ENCODE measurements at regions not wholly inside any gene's neighbourhood (a gene's known extent, or its start where the extent isn't known, plus 50 kb on each side); places are given as distances from the start of the nearest gene placed in this dataset.

DNA sequence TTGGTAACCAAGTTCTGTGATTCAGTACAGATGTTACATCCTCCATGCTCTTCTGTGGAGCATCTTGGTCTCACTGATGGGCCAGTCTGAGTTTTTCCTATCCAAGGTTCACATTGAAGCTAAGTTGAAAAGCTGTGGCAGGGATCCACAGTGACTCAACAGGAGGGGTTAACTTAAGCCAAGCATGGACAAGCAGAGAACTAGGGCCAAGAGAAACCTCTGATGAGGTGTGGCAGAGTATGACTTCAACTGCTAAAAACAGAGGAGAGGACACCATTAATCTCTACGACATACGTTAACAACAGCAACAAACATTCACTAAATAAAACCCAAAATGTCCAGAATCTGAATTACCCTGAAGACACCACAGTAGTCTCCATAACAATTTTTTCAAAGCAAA is 268.1 kb upstream of the UBE2E2 start:
- no peak overlapping the region for H3K4me3 ChIP-seq
- no peak for ATAC-seq
- H3K4me1 ChIP-seq (ENCODE audit: low read depth) = no peaks in the 10 kb centered on the region
- H3K9me3 ChIP-seq = no peaks in the 10 kb centered on the region
- intact Hi-C loops (cut with DNase I, micrococcal nuclease) = no loop called here
- TF ChIP-seq CTCF (IDR thresholded peaks at IDR 0.05) = no peak
- DNase-seq = no peak
- H3K36me3 ChIP-seq (ENCODE audit: low read depth) = no peaks in the 10 kb centered on the region

GRCh38 chr3:22937536-22937935 is 265.6 kb upstream of the UBE2E2 start:
- intact Hi-C loops (cut with DNase I, micrococcal nuclease) = no loop called here
- Histone ChIP-seq H3K9me3 (no peaks in the 10 kb centered on the region), H3K36me3 (ENCODE audit: low read depth) (no peaks in the 10 kb centered on the region), H3K4me3 (no peak overlapping the region), H3K4me1 (ENCODE audit: low read depth) (no peaks in the 10 kb centered on the region)
- no peak for ATAC-seq
- no peak for TF ChIP-seq CTCF (IDR thresholded peaks at IDR 0.05)
- no peak for DNase-seq

GRCh38 chr3:22938739-22939138 is 264.4 kb upstream of the UBE2E2 start:
- Histone ChIP-seq H3K4me3 (no peak overlapping the region), H3K4me1 (ENCODE audit: low read depth) (no peaks in the 10 kb centered on the region), H3K9me3 (no peaks in the 10 kb centered on the region), H3K36me3 (ENCODE audit: low read depth) (no peaks in the 10 kb centered on the region)
- DNase-seq (no peak), ATAC-seq (no peak)
- TF ChIP-seq CTCF (IDR thresholded peaks at IDR 0.05) = no peak
- intact Hi-C loops (cut with DNase I, micrococcal nuclease) = no loop called here

- Histone ChIP-seq H3K36me3 (ENCODE audit: low read depth) (no peaks in the 10 kb centered on the region), H3K9me3 (no peaks in the 10 kb centered on the region), H3K4me3 (no peak overlapping the region), H3K4me1 (ENCODE audit: low read depth) (no peaks in the 10 kb centered on the region)
- ATAC-seq (no peak), DNase-seq (no peak)
- intact Hi-C loops (cut with DNase I, micrococcal nuclease) = no loop called here
- TF ChIP-seq CTCF (IDR thresholded peaks at IDR 0.05) = no peak
Measured at GRCh38 chr3:22939349-22939748, 263.8 kb upstream of the UBE2E2 start.

DNA sequence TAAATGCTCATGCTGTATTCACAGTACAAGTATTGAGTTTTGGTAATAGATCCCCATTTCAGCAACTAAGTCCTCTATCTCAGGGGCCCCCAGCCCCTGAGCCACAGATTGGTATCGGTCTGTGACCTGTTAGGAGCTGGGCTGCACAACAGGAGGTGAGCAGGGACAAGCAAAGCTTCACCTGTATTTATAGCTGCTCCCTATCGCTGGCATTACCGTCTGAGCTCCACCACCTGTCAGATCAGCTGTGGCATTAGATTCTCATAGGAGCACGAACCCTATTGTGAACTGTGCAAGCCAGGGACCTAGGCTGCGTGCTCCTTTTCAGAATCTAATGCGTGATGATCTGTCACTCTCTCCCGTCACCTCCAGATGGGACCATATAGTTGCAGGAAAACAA is 262.8 kb upstream of the UBE2E2 start:
- intact Hi-C loops (cut with DNase I, micrococcal nuclease) = no loop called here
- no peaks in the 10 kb centered on the region for H3K9me3 ChIP-seq
- H3K36me3 ChIP-seq (ENCODE audit: low read depth) = no peaks in the 10 kb centered on the region
- H3K4me1 ChIP-seq (ENCODE audit: low read depth) = no peaks in the 10 kb centered on the region
- DNase-seq (no peak), ATAC-seq (no peak)
- no peak overlapping the region for H3K4me3 ChIP-seq
- TF ChIP-seq CTCF (IDR thresholded peaks at IDR 0.05) = no peak

DNA sequence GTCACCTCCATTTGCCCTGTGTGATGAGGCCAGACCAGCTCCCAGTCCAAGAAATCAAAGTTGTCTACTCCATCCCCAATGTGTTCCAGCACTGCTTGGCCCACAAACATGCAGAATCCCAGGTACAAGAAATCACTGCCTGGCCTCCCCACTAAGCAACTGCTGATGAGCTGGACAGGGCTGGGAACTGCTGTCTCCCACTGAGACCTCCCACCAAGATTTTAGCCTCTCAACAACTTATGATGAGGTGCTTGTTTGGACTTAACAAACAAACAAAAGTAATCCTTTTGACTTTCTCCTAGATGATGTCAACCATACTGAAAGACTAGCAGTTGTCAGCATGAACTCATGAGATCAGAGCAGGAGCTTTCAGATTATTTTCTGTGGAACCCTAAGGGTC is 260.1 kb upstream of the UBE2E2 start:
- intact Hi-C loops (cut with DNase I, micrococcal nuclease) = no loop called here
- ATAC-seq (no peak), DNase-seq (no peak)
- no peaks in the 10 kb centered on the region for H3K9me3 ChIP-seq
- H3K4me1 ChIP-seq (ENCODE audit: low read depth) = no peaks in the 10 kb centered on the region
- H3K4me3 ChIP-seq = no peak overlapping the region
- TF ChIP-seq CTCF (IDR thresholded peaks at IDR 0.05) = no peak
- H3K36me3 ChIP-seq (ENCODE audit: low read depth) = no peaks in the 10 kb centered on the region

All from mucosa of descending colon (tissue), 3 donors.